LNCaP clone FGC (cell line): ENCODE measurements at regions not wholly inside any gene's neighbourhood (a gene's known extent, or its start where the extent isn't known, plus 50 kb on each side); places are given as distances from the start of the nearest gene placed in this dataset.

Experiments used
- DNase-seq: peaks from one replicate; pipeline ENCODE4 v3.0.0-alpha.2; 2011; ENCODE audit warnings: low read depth
- H3K4me3 ChIP-seq: 2 replicates; pipeline ENCODE4 v1.5.1; 2011; ENCODE audit warnings: mild to moderate bottlenecking, low read depth, low read length, control low read depth
- TF ChIP-seq, protein P1 (sequence below): IDR thresholded peaks from 2 replicates; pipeline ENCODE4 v1.5.1; 2012; ENCODE audit warnings: mild to moderate bottlenecking; ENCODE audit not compliant: control insufficient read depth, insufficient read depth; ENCODE audit errors: extremely low read depth

DNA sequence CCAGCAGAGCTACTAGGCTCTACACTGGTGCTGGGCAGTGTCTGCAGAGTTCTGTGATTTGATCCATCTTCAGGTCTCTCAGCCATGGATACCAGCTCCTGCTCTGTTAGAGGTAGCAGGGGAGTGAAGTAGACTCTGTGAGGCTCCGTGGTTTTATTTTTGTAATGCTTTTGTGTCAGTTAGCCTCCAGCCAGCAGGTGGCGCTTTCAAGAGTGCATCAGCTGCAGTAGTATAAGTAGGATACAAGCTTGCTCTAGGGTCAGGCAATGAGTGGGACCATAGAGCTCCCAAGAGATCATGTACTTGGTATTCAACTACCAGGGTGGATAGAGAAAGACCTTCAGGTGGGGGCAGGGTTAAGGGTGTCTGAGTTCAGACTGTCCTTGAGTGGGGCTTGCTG lies 362.5 kb upstream of the TRAM1L1 start:
- H3K4me3 ChIP-seq, result no peak overlapping the region
- TF ChIP-seq, protein P1, sequence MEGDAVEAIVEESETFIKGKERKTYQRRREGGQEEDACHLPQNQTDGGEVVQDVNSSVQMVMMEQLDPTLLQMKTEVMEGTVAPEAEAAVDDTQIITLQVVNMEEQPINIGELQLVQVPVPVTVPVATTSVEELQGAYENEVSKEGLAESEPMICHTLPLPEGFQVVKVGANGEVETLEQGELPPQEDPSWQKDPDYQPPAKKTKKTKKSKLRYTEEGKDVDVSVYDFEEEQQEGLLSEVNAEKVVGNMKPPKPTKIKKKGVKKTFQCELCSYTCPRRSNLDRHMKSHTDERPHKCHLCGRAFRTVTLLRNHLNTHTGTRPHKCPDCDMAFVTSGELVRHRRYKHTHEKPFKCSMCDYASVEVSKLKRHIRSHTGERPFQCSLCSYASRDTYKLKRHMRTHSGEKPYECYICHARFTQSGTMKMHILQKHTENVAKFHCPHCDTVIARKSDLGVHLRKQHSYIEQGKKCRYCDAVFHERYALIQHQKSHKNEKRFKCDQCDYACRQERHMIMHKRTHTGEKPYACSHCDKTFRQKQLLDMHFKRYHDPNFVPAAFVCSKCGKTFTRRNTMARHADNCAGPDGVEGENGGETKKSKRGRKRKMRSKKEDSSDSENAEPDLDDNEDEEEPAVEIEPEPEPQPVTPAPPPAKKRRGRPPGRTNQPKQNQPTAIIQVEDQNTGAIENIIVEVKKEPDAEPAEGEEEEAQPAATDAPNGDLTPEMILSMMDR, result peak; percentile 48
- DNase-seq, result no peak

DNA sequence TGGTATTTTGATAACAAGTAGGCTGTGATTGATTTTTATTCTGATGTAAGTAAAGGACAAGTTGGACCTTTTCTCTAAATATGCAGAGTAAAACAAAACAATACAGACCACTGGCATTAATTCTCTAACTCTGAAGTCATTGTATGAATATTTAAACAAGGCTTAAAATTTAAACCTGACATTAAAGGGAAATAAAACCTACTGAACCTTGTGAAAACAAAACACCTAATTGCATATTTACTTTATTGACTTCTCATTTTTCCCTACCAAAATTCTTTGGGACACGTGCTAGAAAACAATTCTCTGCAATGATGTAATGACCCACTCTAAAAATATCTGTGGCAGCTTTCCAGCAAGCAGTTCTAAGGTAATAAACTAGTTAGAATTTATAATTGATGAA lies 369.7 kb upstream of the TRAM1L1 start:
- no peak for DNase-seq
- TF ChIP-seq, protein P1, result no peak
- H3K4me3 ChIP-seq, result no peak overlapping the region

DNA sequence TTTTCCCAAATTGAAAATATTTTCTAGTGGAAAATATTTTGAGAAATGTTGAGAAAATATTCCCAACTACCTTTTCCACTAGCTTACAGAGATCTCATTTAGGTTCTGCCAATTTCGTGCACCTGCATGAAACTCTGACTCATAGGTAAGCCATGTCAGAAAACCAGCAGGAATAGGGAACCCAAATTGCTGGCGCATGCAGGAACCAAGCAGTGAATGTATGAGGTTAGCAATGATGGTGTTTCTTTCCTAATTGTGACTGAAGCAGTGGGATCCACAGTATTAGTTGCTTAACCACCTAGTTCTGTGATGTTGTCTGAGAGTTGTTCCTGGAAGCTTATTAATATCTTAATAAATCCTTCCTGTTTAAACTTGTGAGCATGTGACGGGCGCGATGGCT lies 381.0 kb upstream of the TRAM1L1 start:
- H3K4me3 ChIP-seq, result no peak overlapping the region
- TF ChIP-seq, protein P1, result no peak
- no peak for DNase-seq

DNA sequence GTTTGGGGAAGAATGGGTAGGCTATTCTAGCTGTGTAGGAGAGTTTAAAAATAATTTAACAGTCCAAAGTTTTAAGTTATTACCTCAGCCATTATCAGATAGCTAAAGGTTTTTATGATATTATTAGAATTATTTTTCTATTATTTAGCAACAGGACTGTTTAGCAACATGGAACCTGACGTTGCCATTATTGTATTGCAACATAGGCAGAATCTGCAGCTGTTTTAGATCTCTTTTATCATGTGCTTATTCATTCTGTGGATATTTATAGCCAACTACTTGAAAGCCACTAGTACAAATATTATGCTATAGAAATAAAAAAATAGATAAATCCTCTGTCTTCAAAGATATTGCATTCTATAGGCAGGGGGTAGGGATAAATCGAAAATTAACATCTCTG lies 382.0 kb upstream of the TRAM1L1 start:
- TF ChIP-seq, protein P1, result no peak
- H3K4me3 ChIP-seq, result no peak overlapping the region
- no peak for DNase-seq

DNA sequence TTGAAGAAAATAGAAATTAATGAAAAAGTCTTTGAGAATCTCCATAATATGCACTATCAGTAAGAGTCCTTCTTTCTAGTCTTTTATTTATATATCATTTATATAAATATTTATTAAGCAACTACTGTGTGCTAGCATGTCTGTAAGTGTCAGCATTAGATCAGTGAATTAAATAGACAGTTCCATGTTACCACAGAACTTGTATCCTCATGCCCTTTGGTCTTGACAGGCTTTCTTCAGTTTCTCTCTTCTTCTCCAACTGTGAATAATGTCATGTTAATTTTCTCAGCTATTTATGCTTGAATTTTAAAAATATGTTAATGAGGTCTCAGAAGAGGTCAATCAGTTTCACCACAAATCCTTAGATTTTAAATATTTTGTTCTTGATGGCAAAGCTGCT lies 389.6 kb upstream of the TRAM1L1 start:
- no peak overlapping the region for H3K4me3 ChIP-seq
- no peak for DNase-seq
- TF ChIP-seq, protein P1, result no peak

DNA sequence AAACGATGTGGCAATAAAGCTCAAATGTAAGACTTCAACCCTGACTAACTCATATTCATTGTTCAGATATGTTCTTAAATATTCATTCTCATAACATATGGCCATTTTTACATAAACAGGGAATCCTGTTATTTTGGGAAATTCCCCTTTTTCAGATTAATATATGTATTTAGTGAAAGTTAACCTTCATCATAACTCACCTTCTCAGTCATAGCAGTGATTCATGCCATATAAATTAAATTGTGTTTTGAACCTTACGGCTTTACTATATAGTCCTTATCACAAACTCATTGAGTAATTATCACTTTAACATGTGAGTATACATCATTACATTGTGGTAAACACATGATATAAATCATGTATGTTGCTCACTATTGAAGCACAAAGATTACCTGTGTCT lies 392.5 kb upstream of the TRAM1L1 start:
- TF ChIP-seq, protein P1, result no peak
- H3K4me3 ChIP-seq, result no peak overlapping the region
- no peak for DNase-seq

DNA sequence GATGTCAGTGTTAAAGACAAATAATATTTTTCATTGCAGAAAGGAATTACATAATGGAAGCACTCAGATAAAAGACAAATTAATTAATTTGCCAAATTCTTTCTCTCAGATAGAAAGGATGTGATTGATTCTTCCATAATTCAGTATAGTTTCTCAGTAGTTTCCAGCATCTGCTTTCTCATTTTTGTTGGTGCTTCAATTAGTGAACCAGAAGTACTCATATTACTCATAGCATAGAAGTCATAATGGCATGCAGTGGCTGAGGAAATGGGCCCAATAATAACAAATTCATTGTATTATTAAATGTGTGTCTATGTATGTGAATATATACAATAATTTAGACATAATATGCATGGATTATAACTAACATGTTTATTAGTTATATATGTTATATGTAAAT lies 393.3 kb upstream of the TRAM1L1 start:
- DNase-seq, result no peak
- no peak overlapping the region for H3K4me3 ChIP-seq
- TF ChIP-seq, protein P1, result no peak
